Pancreas (tissue), 10 donors: ENCODE measurements at regions not wholly inside any gene's neighbourhood (a gene's known extent, or its start where the extent isn't known, plus 50 kb on each side); places are given as distances from the start of the nearest gene placed in this dataset.

Experiments
- ATAC-seq, 4 donors: fragments of 200-7000 bp; cut with Tn5 transposase; one replicate each; pipeline versions ENCODE4 v1.8.0 to v1.9.1; 2020; ENCODE audit warnings: mild to moderate bottlenecking in 4 of 4, moderate library complexity in 4 of 4
- DNase-seq, 6 donors: peaks; one replicate each; pipeline ENCODE4 v3.0.0-alpha.2; 2020
- FAIRE-seq: peaks from 2 replicates; lab custom pipeline; 2012; peaks lifted over from hg19 to GRCh38; lab: Jason Lieb, UNC
- H3K27ac ChIP-seq, 4 donors: fragments of 200-600 bp; sonication (generic); 1 replicate in 3 of 4; 2 replicates in 1 of 4; pipeline versions ENCODE4 v1.5.0 to v1.8.0; 2020
- H3K27me3 ChIP-seq, 4 donors: fragments of 200-600 bp; one replicate each; pipeline ENCODE4 v1.8.0; 2021
- H3K36me3 ChIP-seq, 3 donors: fragments of 200-600 bp; sonication (generic) in 1 of 3; one replicate each; pipeline versions ENCODE4 v1.5.0 to v1.8.0; 2020 to 2021
- H3K4me1 ChIP-seq, 3 donors: fragments of 200-600 bp; one replicate each; pipeline ENCODE4 v1.8.0; 2021
- H3K4me3 ChIP-seq, 4 donors: fragments of 200-600 bp; sonication (generic) in 2 of 4; one replicate each; pipeline versions ENCODE4 v1.5.0 to v1.8.0; 2020 to 2021
- H3K9me3 ChIP-seq, 4 donors: fragments of 200-600 bp; one replicate each; pipeline ENCODE4 v1.8.0; 2021
- CTCF ChIP-seq, 4 donors: fragments of 200-600 bp; sonication (generic) in 3 of 4; IDR thresholded peaks; one replicate each; pipeline versions ENCODE4 v1.5.0 to v1.8.0; 2021; ENCODE audit warnings: antibody characterized with exemption in 4 of 4
- WGBS, 2 donors: extraction: QIAGEN DNeasy Blood & Tissue Kit; methylation state at CpG; one replicate each; pipeline ENCODE4 v1.1.7; 2013; 5-methylcytosine and 5-hydroxymethylcytosine counted together
- intact Hi-C, 3 donors: fragments of 100-400 bp; cut with DNase I; formaldehyde crosslinking; loops; one replicate each; pipeline versions ENCODE4 v1.11.1 to v1.14.2; 2022
- donor health status: healthy with polysubstance abuse.
- donor health status: DM: no; HTN: no; CAD: no; lungs with moderate emphysema.
- donor health status: DM: no; HTN: no; CAD: no.
- donor health status: control.
- donor health status: control.
- donor health status: Bipolar disorder and iron deficiency.
- donor health status: DM: yes; HTN: yes; CAD: no.
- donor health status: DM: no; HTN: no; CAD: no.
- donor health status: DM: no; HTN: no; CAD: no.
- donor health status: DM: yes; HTN: yes; CAD: no.

DNA sequence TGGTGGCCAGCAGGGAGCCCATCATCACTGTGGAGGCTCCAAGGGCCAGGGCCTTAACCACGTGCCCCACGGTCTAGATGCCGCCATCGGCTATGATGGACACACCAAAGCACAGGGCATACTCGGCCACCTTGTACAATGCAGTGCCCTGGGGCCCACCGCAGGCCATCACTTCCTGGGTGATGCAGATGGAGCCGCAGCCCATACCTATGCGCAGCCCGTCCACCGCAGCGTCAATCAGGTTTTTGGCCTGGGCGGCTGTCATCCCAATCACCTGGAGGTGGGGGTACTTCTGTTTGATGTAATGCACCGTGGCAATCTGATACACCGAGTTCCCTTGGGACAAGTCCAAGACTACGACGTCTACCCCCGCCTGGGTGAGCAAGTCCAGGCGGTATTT is 153.3 kb upstream of the ZSWIM2 start:
- Histone ChIP-seq H3K9me3 (no peaks in the 10 kb centered on the region), H3K36me3 (no peaks in the 10 kb centered on the region), H3K4me1 (no peaks in the 10 kb centered on the region), H3K27me3 (no peaks in the 10 kb centered on the region), H3K4me3 (no peak overlapping the region), H3K27ac (no peak overlapping the region)
- intact Hi-C loops = no loop called here
- WGBS, 2 donors = 86 to 93% methylated on average over 18 of the region's 18 CpGs
- TF ChIP-seq CTCF (IDR thresholded peaks at IDR 0.05) = no peak
- ATAC-seq (no peak), FAIRE-seq (no peak), DNase-seq (peak in 1 of 6 donors; percentile 66)

GRCh38 chr2:187001248-187001647 is 152.3 kb upstream of the ZSWIM2 start:
- FAIRE-seq = no peak
- H3K4me3 ChIP-seq = no peak overlapping the region
- ATAC-seq = no peak
- TF ChIP-seq CTCF (IDR thresholded peaks at IDR 0.05) = no peak
- no peaks in the 10 kb centered on the region for H3K27me3 ChIP-seq
- no peaks in the 10 kb centered on the region for H3K9me3 ChIP-seq
- H3K4me1 ChIP-seq = no peaks in the 10 kb centered on the region
- H3K36me3 ChIP-seq = no peaks in the 10 kb centered on the region
- 83 to 93% methylated on average over 7 of the region's 7 CpGs for WGBS, 2 donors
- intact Hi-C loops = no loop called here
- peak in 1 of 6 donors; percentile 62 for DNase-seq
- no peak overlapping the region for H3K27ac ChIP-seq

GRCh38 chr2:186995092-186995491 is 146.1 kb upstream of the ZSWIM2 start:
- Histone ChIP-seq H3K27me3 (no peaks in the 10 kb centered on the region), H3K9me3 (no peaks in the 10 kb centered on the region), H3K4me3 (no peak overlapping the region), H3K36me3 (no peaks in the 10 kb centered on the region), H3K27ac (no peak overlapping the region), H3K4me1 (no peaks in the 10 kb centered on the region)
- FAIRE-seq (no peak), DNase-seq (no peak), ATAC-seq (no peak)
- intact Hi-C loops = no loop called here
- WGBS, 2 donors = 34 to 46% methylated on average over 2 of the region's 2 CpGs
- no peak for TF ChIP-seq CTCF (IDR thresholded peaks at IDR 0.05)

DNA sequence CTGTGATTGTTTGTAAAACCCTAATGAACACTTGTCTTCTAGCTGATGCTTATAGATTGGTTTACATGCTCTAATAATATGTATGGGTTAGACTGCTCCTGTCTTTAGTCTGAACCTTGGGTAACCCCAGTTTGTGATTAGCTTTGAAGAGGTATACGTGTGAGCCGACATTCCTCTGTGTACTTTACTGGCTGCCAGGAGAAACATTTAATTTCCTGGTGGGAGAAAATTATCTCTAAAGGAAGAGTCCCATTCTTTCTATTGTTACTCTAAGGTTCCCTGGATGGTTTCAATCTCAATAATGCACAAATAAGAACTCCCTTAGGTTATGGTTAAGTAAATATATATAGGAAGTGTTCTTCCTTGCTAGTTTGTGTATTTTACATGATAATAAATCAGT is 143.6 kb upstream of the ZSWIM2 start:
- intact Hi-C loops = no loop called here
- Histone ChIP-seq H3K4me3 (no peak overlapping the region), H3K36me3 (no peaks in the 10 kb centered on the region), H3K9me3 (no peaks in the 10 kb centered on the region), H3K27ac (no peak overlapping the region), H3K4me1 (no peaks in the 10 kb centered on the region), H3K27me3 (no peaks in the 10 kb centered on the region)
- no peak for DNase-seq
- no peak for TF ChIP-seq CTCF (IDR thresholded peaks at IDR 0.05)
- FAIRE-seq = no peak
- no peak for ATAC-seq
- WGBS, 2 donors = 18 to 32% methylated on average over 2 of the region's 2 CpGs

DNA sequence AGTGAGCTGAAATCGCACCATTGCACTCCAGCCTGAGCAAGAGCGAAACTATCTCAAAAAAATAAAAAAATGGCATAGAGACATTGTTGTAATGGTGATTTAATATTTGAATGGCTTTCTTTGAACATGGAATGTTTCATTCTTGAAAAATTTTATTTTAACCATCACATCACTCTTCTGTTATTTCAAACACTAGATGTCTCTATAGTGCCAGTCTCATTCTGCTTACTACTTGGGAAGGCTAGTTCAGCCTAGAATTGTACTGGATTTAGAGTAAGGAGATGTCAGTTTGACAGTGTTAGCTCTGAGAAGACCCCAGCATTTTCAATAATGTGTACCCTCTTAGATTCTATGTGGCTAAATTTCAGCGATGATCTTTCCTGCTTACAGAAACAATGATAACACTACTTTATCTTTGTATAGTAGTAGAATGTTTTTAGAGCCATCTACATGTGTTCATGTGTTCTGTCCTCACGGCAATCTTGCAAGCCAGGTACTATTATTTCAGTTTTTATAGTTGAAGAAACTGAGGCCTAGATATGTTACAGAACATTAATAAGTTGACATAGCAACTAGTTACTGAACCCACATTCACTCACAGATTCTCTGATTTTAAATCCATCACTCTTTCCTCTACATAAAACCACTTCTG is 142.9 kb upstream of the ZSWIM2 start:
- WGBS, 2 donors = 73 to 77% methylated on average over 4 of the region's 4 CpGs
- H3K27me3 ChIP-seq = no peaks in the 10 kb centered on the region
- DNase-seq = no peak
- no peak for TF ChIP-seq CTCF (IDR thresholded peaks at IDR 0.05)
- intact Hi-C loops = no loop called here
- peak in 1 of 4 donors; percentile 41 for ATAC-seq
- FAIRE-seq = no peak
- no peak overlapping the region for H3K4me3 ChIP-seq
- H3K36me3 ChIP-seq = no peaks in the 10 kb centered on the region
- H3K27ac ChIP-seq = no peak overlapping the region
- H3K4me1 ChIP-seq = no peaks in the 10 kb centered on the region
- no peaks in the 10 kb centered on the region for H3K9me3 ChIP-seq
